GM19023 (cell line): ENCODE measurements at regions not wholly inside any gene's neighbourhood (a gene's known extent, or its start where the extent isn't known, plus 50 kb on each side); places are given as distances from the start of the nearest gene placed in this dataset.
A peak's percentile ranks its signal among the peaks of the same experiment; 100 is the strongest.
"Not testable (repeated sequence)": the region's sequence is repeated elsewhere in the genome, so short reads cannot be mapped to it uniquely, and the experiment has no call there.

Experiments used
- ATAC-seq: cut with Tn5 transposase; IDR thresholded peaks from one replicate; pipeline ENCODE4 v1.9.1; 2021; ENCODE audit warnings: mild to moderate bottlenecking, moderate library complexity; ENCODE audit not compliant: unreplicated experiment

GRCh38 chr5:163108351-163108750, 329.0 kb upstream of the CCNG1 start:
- ATAC-seq = no peak

- ATAC-seq = no peak
Observed at GRCh38 chr5:163115011-163115410, 322.4 kb upstream of the CCNG1 start.

DNA sequence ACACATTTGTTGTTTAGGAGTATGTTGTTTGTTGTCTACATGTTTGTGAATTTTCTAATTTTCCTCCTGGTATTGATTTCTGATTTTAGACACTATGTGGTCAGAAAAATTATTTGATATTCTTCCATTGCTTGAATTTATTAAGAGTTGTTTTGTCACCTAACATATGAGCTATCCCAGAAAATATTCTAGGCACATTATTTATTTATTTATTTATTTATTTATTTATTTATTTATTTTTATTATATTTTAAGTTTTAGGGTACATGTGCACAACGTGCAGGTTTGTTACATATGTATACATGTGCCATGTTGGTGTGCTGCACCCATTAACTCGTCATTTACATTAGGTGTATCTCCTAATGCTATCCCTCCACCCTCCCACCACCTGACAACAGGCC, 320.8 kb upstream of the CCNG1 start:
- not testable (repeated sequence) for ATAC-seq

DNA sequence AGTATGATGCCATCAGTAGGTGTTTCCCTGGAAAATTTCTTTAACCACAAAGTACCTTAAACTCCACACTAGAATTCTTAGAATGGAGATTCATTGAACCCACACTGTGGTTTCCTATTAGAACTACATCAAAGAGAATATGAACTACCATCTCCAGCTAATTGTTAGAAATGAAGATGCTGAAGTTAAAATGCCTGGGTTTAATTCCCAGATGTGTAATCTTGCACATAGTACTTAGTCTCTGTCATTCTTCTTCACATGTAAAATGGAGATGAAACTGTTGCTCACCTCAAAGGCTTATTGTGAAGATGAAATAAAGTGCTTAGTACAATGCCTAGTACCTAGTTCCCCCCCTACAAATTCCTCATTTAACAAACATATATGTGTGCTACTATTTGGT, 303.3 kb upstream of the CCNG1 start:
- ATAC-seq = no peak

GRCh38 chr5:163135849-163136248, 301.5 kb upstream of the CCNG1 start:
- no peak for ATAC-seq

GRCh38 chr5:163161512-163161911, 275.9 kb upstream of the CCNG1 start:
- ATAC-seq = no peak

DNA sequence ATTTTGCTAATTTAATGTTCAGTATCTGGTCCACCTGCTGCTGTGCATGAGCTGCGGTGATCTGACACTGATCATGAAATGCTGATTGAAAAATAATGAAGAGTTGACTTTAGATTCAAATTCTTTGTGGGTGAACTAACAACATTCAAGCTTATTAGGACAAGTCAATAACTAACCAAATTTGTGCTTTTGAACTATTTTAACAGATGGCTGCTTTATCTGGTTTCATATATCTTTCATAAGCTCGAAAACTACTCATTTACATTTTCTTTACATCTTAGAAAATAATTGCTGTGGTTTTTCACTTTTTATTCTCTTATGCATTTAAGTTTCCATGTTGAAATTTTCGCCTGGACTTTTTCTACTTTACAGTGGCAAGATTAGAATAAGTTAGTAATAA, 274.8 kb upstream of the CCNG1 start:
- ATAC-seq = no peak

DNA sequence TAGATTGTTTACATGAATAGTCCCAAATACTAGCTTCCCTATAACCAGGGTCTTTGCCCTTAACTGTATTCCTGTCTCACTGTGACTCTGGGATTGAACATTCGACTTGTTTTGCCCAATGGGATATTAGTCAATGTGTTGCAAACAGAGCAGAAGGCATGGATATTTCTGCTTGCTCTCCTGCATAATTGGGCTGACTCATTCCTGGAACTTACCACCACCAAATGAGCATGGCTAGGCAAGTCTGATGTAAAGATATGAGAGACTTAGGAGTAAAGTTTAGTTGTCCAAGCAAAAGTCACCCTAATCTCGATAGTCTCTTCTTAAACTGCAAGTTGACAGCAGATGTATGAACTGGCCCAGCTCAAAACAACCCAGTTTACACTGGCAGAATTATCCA, 273.5 kb upstream of the CCNG1 start:
- no peak for ATAC-seq

- no peak for ATAC-seq
Observed at GRCh38 chr5:163165277-163165676, 272.1 kb upstream of the CCNG1 start.

DNA sequence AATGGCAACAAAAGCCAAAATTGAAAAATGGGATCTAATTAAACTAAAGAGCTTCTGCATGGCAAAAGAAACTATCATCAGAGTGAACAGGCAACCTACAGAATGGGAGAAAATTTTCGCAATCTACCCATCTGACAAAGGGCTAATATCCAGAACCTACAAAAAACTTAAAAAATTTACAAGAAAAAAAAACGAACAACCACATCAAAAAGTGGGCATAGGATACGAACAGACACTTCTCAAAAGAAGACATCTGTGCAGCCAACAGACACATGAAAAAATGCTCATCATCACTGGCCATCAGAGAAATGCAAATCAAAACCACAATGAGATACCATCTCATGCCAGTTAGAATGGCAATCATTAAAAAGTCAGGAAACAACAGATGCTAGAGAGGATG, 267.2 kb upstream of the CCNG1 start:
- not testable (repeated sequence) for ATAC-seq

- ATAC-seq = no peak
Observed at GRCh38 chr5:163172540-163173338, 264.7 kb upstream of the CCNG1 start.

DNA sequence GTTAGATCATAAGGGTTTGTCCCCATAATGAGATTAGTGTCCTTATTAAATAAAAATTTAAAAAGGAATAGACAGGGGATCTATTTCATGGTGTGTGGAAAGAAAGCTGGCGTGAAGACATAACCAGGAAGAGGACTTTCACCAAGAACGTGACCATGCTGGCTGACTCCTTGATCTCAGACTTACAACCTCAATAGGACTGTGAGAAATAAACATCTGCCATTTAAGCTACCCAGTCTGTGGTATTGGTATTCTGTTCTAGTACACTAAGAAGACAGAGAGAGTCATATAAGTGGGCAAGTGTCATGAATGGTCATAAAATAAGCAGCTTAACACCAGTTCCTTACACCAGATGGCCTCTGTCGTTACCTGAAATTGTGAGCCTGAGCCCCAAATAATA, 259.4 kb upstream of the CCNG1 start:
- no peak for ATAC-seq

GRCh38 chr5:163185315-163185714, 252.1 kb upstream of the CCNG1 start:
- ATAC-seq = no peak

DNA sequence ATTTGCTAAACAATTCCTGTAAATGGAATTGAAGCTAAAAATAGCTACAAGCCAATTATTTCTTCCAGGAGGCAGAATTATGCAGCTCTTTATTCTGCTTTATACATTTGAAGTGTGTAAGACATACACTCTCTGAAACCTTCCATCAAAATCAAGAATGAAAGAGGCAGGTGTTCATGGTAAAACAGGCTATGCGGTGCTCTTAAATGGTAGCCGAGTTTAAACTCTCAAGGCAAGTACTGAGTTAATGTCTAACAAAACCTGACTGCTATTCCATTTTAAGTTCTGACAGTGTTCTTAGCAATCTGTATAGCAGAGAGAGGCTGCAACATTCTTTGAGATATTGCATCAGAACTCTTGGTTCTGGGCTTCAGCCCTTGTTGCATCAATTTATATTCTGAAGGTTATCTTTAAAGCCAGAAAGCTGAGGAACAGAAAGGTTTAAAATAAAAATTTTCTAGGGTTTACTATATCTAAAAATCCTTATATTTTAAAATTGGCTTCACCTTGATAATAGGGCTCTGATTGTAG, 248.3 kb upstream of the CCNG1 start:
- ATAC-seq = no peak

GRCh38 chr5:163190283-163190682, 247.1 kb upstream of the CCNG1 start:
- ATAC-seq = peak; percentile 59

GRCh38 chr5:163190784-163191183, 246.6 kb upstream of the CCNG1 start:
- ATAC-seq = no peak

GRCh38 chr5:163193886-163194285, 243.5 kb upstream of the CCNG1 start:
- no peak for ATAC-seq

DNA sequence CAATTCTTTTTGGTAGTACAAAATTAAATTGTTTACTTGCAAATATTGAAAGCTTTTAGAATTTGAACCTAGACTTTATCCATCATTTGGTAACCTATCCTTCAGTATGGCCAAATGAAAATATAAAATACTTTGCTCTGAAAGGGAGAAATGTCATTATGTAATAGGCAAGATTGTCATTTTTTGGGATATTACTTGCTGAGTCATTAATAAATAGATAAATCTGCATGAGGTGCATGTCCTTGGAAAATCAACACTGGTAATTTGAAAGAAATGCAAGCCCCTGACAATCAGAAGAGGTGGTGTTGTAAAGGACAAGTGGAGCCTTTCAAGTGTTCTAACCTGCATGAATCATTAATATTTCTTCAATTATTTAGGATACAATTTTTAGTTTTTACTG, 231.8 kb upstream of the CCNG1 start:
- no peak for ATAC-seq

- no peak for ATAC-seq
Observed at GRCh38 chr5:163221581-163221980, 215.8 kb upstream of the CCNG1 start.

DNA sequence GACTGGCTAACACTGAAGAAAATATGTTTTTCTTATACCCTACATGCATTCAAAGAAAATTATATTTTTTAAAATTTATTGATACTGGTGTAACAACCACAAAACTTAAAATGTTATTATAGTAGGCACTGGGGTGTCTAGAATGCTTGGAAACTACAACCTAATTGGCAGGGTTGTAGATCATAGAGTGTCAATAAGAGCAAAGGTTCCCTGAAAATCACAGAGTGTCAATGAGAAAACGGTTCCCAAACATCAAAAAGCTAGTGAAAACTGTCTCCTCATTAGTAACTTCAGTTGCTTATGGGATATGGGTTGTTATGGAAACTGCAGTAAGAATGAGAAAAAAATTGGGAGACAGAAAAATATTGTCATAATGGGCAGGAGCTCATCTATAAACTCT, 214.4 kb upstream of the CCNG1 start:
- no peak for ATAC-seq

DNA sequence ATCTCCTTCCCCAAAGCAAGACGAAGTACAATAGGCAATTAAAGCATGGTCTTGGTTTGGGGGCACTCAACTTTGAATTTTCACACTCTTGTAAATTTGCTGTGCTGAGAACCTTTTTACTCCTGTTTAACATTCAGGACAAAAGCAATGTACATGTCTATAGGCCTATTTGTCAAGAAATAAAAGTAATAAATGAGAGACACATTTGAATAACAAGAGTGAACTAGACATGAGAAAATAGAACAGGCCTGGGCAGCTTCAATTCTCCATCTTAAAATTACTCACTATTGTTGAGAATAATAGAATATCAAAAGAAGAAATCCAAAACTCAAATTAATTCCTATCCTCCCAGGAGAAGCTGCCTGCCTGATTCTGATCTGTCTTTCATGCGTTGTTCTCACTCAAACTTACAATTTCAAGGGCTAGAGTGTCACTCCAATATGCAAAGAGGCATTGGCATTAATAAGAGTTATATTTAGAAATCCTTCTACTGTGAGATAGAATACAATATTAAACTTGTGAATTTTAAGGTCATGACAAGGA, 192.9 kb upstream of the CCNG1 start:
- no peak for ATAC-seq

GRCh38 chr5:163245584-163245983, 191.8 kb upstream of the CCNG1 start:
- no peak for ATAC-seq

GRCh38 chr5:163248333-163248732, 189.1 kb upstream of the CCNG1 start:
- ATAC-seq = no peak
